ENCODE measurements at regions not wholly inside any gene's neighbourhood (a gene's known extent, or its start where the extent isn't known, plus 50 kb on each side); places are given as distances from the start of the nearest gene placed in this dataset.

DNA sequence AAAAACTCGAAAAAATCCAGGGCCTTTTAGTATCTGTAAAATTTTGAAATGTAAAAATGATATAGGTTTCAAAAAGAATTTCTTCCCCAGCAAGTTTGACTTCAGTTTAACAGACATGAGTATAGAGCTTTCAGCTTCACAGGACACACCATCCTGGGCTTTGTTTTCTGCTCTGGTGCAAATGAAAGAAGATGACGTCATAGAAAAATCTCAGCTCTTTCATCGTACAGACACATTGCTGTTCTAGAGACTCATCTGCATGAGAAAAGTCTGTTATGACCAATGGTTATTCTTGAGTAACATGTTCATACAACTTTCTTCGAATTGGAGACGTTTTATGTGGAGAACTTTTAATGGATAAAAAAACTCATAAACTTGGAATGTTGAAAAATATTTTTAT, 111.7 kb upstream of the DYNAP start:
- TF ChIP-seq POLR2A (IDR thresholded peaks at IDR 0.05): no peak
- TF ChIP-seq, protein P1, sequence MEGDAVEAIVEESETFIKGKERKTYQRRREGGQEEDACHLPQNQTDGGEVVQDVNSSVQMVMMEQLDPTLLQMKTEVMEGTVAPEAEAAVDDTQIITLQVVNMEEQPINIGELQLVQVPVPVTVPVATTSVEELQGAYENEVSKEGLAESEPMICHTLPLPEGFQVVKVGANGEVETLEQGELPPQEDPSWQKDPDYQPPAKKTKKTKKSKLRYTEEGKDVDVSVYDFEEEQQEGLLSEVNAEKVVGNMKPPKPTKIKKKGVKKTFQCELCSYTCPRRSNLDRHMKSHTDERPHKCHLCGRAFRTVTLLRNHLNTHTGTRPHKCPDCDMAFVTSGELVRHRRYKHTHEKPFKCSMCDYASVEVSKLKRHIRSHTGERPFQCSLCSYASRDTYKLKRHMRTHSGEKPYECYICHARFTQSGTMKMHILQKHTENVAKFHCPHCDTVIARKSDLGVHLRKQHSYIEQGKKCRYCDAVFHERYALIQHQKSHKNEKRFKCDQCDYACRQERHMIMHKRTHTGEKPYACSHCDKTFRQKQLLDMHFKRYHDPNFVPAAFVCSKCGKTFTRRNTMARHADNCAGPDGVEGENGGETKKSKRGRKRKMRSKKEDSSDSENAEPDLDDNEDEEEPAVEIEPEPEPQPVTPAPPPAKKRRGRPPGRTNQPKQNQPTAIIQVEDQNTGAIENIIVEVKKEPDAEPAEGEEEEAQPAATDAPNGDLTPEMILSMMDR (IDR thresholded peaks at IDR 0.05): no peak
- TF ChIP-seq POLR2AphosphoS5 (IDR thresholded peaks at IDR 0.05): no peak
